ENCODE measurements at regions not wholly inside any gene's neighbourhood (a gene's known extent, or its start where the extent isn't known, plus 50 kb on each side); places are given as distances from the start of the nearest gene placed in this dataset.

- H3K4me3 ChIP-seq (replicated peaks in 1 of 4; ENCODE audit: control extremely low read depth in 1 of 4, insufficient read depth in 1 of 4, low read depth in 3 of 4, low read length in 4 of 4): no peak overlapping the region
- no peak for TF ChIP-seq EZH2 (IDR thresholded peaks at IDR 0.05; ENCODE audit: low read length, missing control alignments)
- TF ChIP-seq CTCF (conservative IDR thresholded peaks at IDR 0.05 in 1 of 2, IDR thresholded peaks at IDR 0.05 in 1 of 2; ENCODE audit: low read depth in 1 of 2, low read length in 2 of 2): no peak
- H4K20me1 ChIP-seq (ENCODE audit: control insufficient read depth, extremely low read depth, insufficient read depth, low read length): no peaks in the 10 kb centered on the region
- no peak overlapping the region for H3K27ac ChIP-seq (ENCODE audit: insufficient read depth, low read length)
- no peaks in the 10 kb centered on the region for H3K9me3 ChIP-seq (ENCODE audit: control insufficient read depth, insufficient read depth, low read depth, low read length)
- H3K27me3 ChIP-seq (ENCODE audit: control insufficient read depth, insufficient read depth, low read length): no peaks in the 10 kb centered on the region
- no peak overlapping the region for H2AFZ ChIP-seq (ENCODE audit: low read length)
- H3K4me2 ChIP-seq (ENCODE audit: extremely low read depth, insufficient read depth, low read length): no peak overlapping the region
- H3K9ac ChIP-seq (ENCODE audit: insufficient read depth, low read length): no peak overlapping the region
- no peak for DNase-seq (ENCODE audit: low read depth in 2 of 2)
- peaks cover under 1% of the 10 kb centered on the region for H3K4me1 ChIP-seq (ENCODE audit: control insufficient read depth, extremely low read depth, insufficient read depth, low read length)
- H3K79me2 ChIP-seq (ENCODE audit: control insufficient read depth, insufficient read depth, low read length): no peaks in the 10 kb centered on the region
- H3K36me3 ChIP-seq (ENCODE audit: control insufficient read depth, insufficient read depth, low read length): no peaks in the 10 kb centered on the region
Measured at GRCh38 chr6:133746417-133746770, 142.5 kb upstream of the TCF21 start.

GRCh38 chr6:133748628-133749027, 140.3 kb upstream of the TCF21 start:
- no peak overlapping the region for H3K4me3 ChIP-seq (replicated peaks in 1 of 4; ENCODE audit: control extremely low read depth in 1 of 4, insufficient read depth in 1 of 4, low read depth in 3 of 4, low read length in 4 of 4)
- no peak overlapping the region for H2AFZ ChIP-seq (ENCODE audit: low read length)
- H3K9ac ChIP-seq (ENCODE audit: insufficient read depth, low read length): no peak overlapping the region
- TF ChIP-seq EZH2 (IDR thresholded peaks at IDR 0.05; ENCODE audit: low read length, missing control alignments): no peak
- TF ChIP-seq CTCF (conservative IDR thresholded peaks at IDR 0.05 in 1 of 2, IDR thresholded peaks at IDR 0.05 in 1 of 2; ENCODE audit: low read depth in 1 of 2, low read length in 2 of 2): no peak
- peak in 1 of 2 donors; percentile 90 for DNase-seq (ENCODE audit: low read depth in 2 of 2)
- H3K27me3 ChIP-seq (ENCODE audit: control insufficient read depth, insufficient read depth, low read length): no peaks in the 10 kb centered on the region
- H3K4me1 ChIP-seq (ENCODE audit: control insufficient read depth, extremely low read depth, insufficient read depth, low read length): no peaks in the 10 kb centered on the region
- no peaks in the 10 kb centered on the region for H3K9me3 ChIP-seq (ENCODE audit: control insufficient read depth, insufficient read depth, low read depth, low read length)
- no peaks in the 10 kb centered on the region for H4K20me1 ChIP-seq (ENCODE audit: control insufficient read depth, extremely low read depth, insufficient read depth, low read length)
- H3K27ac ChIP-seq (ENCODE audit: insufficient read depth, low read length): no peak overlapping the region
- H3K79me2 ChIP-seq (ENCODE audit: control insufficient read depth, insufficient read depth, low read length): no peaks in the 10 kb centered on the region
- no peaks in the 10 kb centered on the region for H3K36me3 ChIP-seq (ENCODE audit: control insufficient read depth, insufficient read depth, low read length)
- no peak overlapping the region for H3K4me2 ChIP-seq (ENCODE audit: extremely low read depth, insufficient read depth, low read length)

- Histone ChIP-seq H3K27ac (ENCODE audit: insufficient read depth, low read length) (no peak overlapping the region), H3K36me3 (ENCODE audit: control insufficient read depth, insufficient read depth, low read length) (no peaks in the 10 kb centered on the region), H2AFZ (ENCODE audit: low read length) (no peak overlapping the region), H3K27me3 (ENCODE audit: control insufficient read depth, insufficient read depth, low read length) (no peaks in the 10 kb centered on the region), H3K9me3 (ENCODE audit: control insufficient read depth, insufficient read depth, low read depth, low read length) (no peaks in the 10 kb centered on the region), H3K79me2 (ENCODE audit: control insufficient read depth, insufficient read depth, low read length) (no peaks in the 10 kb centered on the region), H3K4me1 (ENCODE audit: control insufficient read depth, extremely low read depth, insufficient read depth, low read length) (no peaks in the 10 kb centered on the region), H3K4me3 (replicated peaks in 1 of 4; ENCODE audit: control extremely low read depth in 1 of 4, insufficient read depth in 1 of 4, low read depth in 3 of 4, low read length in 4 of 4) (no peak overlapping the region), H4K20me1 (ENCODE audit: control insufficient read depth, extremely low read depth, insufficient read depth, low read length) (no peaks in the 10 kb centered on the region), H3K4me2 (ENCODE audit: extremely low read depth, insufficient read depth, low read length) (no peak overlapping the region), H3K9ac (ENCODE audit: insufficient read depth, low read length) (no peak overlapping the region)
- DNase-seq (ENCODE audit: low read depth in 2 of 2): no peak
- TF ChIP-seq CTCF (conservative IDR thresholded peaks at IDR 0.05 in 1 of 2, IDR thresholded peaks at IDR 0.05 in 1 of 2; ENCODE audit: low read depth in 1 of 2, low read length in 2 of 2) (no peak), EZH2 (IDR thresholded peaks at IDR 0.05; ENCODE audit: low read length, missing control alignments) (no peak)
Measured at GRCh38 chr6:133749427-133749826, 139.5 kb upstream of the TCF21 start.

All from fibroblast of lung (primary cell).